Testis (tissue), 2 donors: ENCODE measurements at regions not wholly inside any gene's neighbourhood (a gene's known extent, or its start where the extent isn't known, plus 50 kb on each side); places are given as distances from the start of the nearest gene placed in this dataset.

Experiments used
- DNase-seq: peaks from one replicate; pipeline ENCODE4 v3.0.0-alpha.2; 2019
- H3K27ac ChIP-seq, 2 donors: fragments of 200-600 bp; sonication (generic); one replicate each; pipeline ENCODE4 v1.5.1; 2019
- H3K27me3 ChIP-seq: fragments of 200-600 bp; sonication (generic); one replicate; pipeline ENCODE4 v1.5.1; 2019
- H3K36me3 ChIP-seq: fragments of 200-600 bp; sonication (generic); one replicate; pipeline ENCODE4 v1.5.1; 2017; ENCODE audit warnings: low read depth; ENCODE audit errors: missing control alignments
- H3K4me1 ChIP-seq: fragments of 200-600 bp; sonication (generic); one replicate; pipeline ENCODE4 v1.5.1; 2019
- H3K4me3 ChIP-seq, 2 donors: fragments of 200-600 bp; sonication (generic); one replicate each; pipeline ENCODE4 v1.5.1; 2017 to 2019
- H3K9me3 ChIP-seq: fragments of 200-600 bp; sonication (generic); one replicate; pipeline ENCODE4 v1.5.1; 2017
- CTCF ChIP-seq, 3 experiments: fragments of 450-650 bp in 2 of 3; fragments of 200-600 bp in 1 of 3; sonication (generic) in 1 of 3; IDR thresholded peaks; one replicate each; pipeline ENCODE4 v1.5.1; 2016 to 2019; ENCODE audit warnings: antibody characterized with exemption in 3 of 3, mild to moderate bottlenecking in 2 of 3, moderate library complexity in 1 of 3
- POLR2A ChIP-seq: fragments of 450-650 bp; IDR thresholded peaks from one replicate; pipeline ENCODE4 v1.6.1; 2017; ENCODE audit warnings: antibody characterized with exemption, mild to moderate bottlenecking, moderate library complexity
- WGBS, 2 donors: methylation state at CpG; one replicate each; pipeline ENCODE4 v1.1.5; 2018; 5-methylcytosine and 5-hydroxymethylcytosine counted together
- intact Hi-C: fragments of 100-400 bp; cut with DNase I; formaldehyde crosslinking; loops from one replicate; pipeline ENCODE4 v1.15.1; 2023; ENCODE audit warnings: low total_unique reads

- WGBS, 2 donors: 81 to 82% methylated on average over 5 of the region's 5 CpGs
- H3K27me3 ChIP-seq: no peaks in the 10 kb centered on the region
- DNase-seq: no peak
- intact Hi-C loops: no loop called here
- H3K9me3 ChIP-seq: no peaks in the 10 kb centered on the region
- no peaks in the 10 kb centered on the region for H3K4me1 ChIP-seq
- no peak overlapping the region for H3K27ac ChIP-seq
- TF ChIP-seq CTCF (IDR thresholded peaks at IDR 0.05) (no peak), POLR2A (no peak)
- H3K4me3 ChIP-seq: no peak overlapping the region
- no peaks in the 10 kb centered on the region for H3K36me3 ChIP-seq
Observed at GRCh38 chr1:95620076-95620475, 386.1 kb downstream of the RWDD3 start.

GRCh38 chr1:95622609-95623008, 388.6 kb downstream of the RWDD3 start:
- DNase-seq: no peak
- TF ChIP-seq POLR2A: no peak
- no peak for TF ChIP-seq CTCF (IDR thresholded peaks at IDR 0.05)
- H3K36me3 ChIP-seq: no peaks in the 10 kb centered on the region
- WGBS, 2 donors: 42 to 47% methylated on average over 5 of the region's 5 CpGs
- H3K27ac ChIP-seq: no peak overlapping the region
- H3K4me1 ChIP-seq: no peaks in the 10 kb centered on the region
- intact Hi-C loops: no loop called here
- no peaks in the 10 kb centered on the region for H3K27me3 ChIP-seq
- H3K9me3 ChIP-seq: no peaks in the 10 kb centered on the region
- H3K4me3 ChIP-seq: no peak overlapping the region

- intact Hi-C loops: no loop called here
- no peaks in the 10 kb centered on the region for H3K9me3 ChIP-seq
- no peak overlapping the region for H3K4me3 ChIP-seq
- no peaks in the 10 kb centered on the region for H3K27me3 ChIP-seq
- no peak for TF ChIP-seq CTCF (IDR thresholded peaks at IDR 0.05)
- TF ChIP-seq POLR2A: no peak
- 86 to 100% methylated on average over 1 of the region's 1 CpG for WGBS, 2 donors
- no peaks in the 10 kb centered on the region for H3K36me3 ChIP-seq
- H3K4me1 ChIP-seq: no peaks in the 10 kb centered on the region
- no peak overlapping the region for H3K27ac ChIP-seq
- no peak for DNase-seq
Observed at GRCh38 chr1:95625224-95625623, 391.2 kb downstream of the RWDD3 start.

- H3K4me3 ChIP-seq: no peak overlapping the region
- no peaks in the 10 kb centered on the region for H3K36me3 ChIP-seq
- no peak for TF ChIP-seq POLR2A
- no peak for TF ChIP-seq CTCF (IDR thresholded peaks at IDR 0.05)
- H3K9me3 ChIP-seq: no peaks in the 10 kb centered on the region
- no peak for DNase-seq
- 79 to 84% methylated on average over 6 of the region's 6 CpGs for WGBS, 2 donors
- intact Hi-C loops: no loop called here
- H3K4me1 ChIP-seq: no peaks in the 10 kb centered on the region
- no peaks in the 10 kb centered on the region for H3K27me3 ChIP-seq
- no peak overlapping the region for H3K27ac ChIP-seq
Observed at GRCh38 chr1:95627244-95627643, 393.2 kb downstream of the RWDD3 start.

- no peaks in the 10 kb centered on the region for H3K4me1 ChIP-seq
- H3K27ac ChIP-seq: no peak overlapping the region
- no peaks in the 10 kb centered on the region for H3K9me3 ChIP-seq
- 90 to 97% methylated on average over 3 of the region's 3 CpGs for WGBS, 2 donors
- no peak for DNase-seq
- intact Hi-C loops: no loop called here
- H3K4me3 ChIP-seq: no peak overlapping the region
- no peaks in the 10 kb centered on the region for H3K27me3 ChIP-seq
- no peaks in the 10 kb centered on the region for H3K36me3 ChIP-seq
- no peak for TF ChIP-seq POLR2A
- no peak for TF ChIP-seq CTCF (IDR thresholded peaks at IDR 0.05)
Observed at GRCh38 chr1:95631695-95632094, 397.7 kb downstream of the RWDD3 start.
